ENCODE measurements at regions not wholly inside any gene's neighbourhood (a gene's known extent, or its start where the extent isn't known, plus 50 kb on each side); places are given as distances from the start of the nearest gene placed in this dataset.

- no peaks in the 10 kb centered on the region for H3K36me3 ChIP-seq (ENCODE audit: control insufficient read depth, insufficient read depth, low read length)
- H4K5ac ChIP-seq (ENCODE audit: low read depth, low read length) = no peak overlapping the region
- H3K27ac ChIP-seq (ENCODE audit: insufficient read depth, low read length) = no peak overlapping the region
- H4K8ac ChIP-seq (ENCODE audit: low read depth in 2 of 2, low read length in 2 of 2) = no peak overlapping the region
- no peak overlapping the region for H3K14ac ChIP-seq (replicated peaks; ENCODE audit: low read depth, low read length)
- no peaks in the 10 kb centered on the region for H3K9me3 ChIP-seq (ENCODE audit: control insufficient read depth, insufficient read depth, low read length)
- H3K9ac ChIP-seq (ENCODE audit: low read depth, low read length) = no peak overlapping the region
- CTCF ChIA-PET = no interaction called here
- no peaks in the 10 kb centered on the region for H3K27me3 ChIP-seq (ENCODE audit: control insufficient read depth, insufficient read depth, low read length)
- H3K79me1 ChIP-seq (ENCODE audit: low read depth in 1 of 2, low read length in 2 of 2) = no peaks in the 10 kb centered on the region
- dilution Hi-C loops (cut with HindIII; ENCODE audit: low sequenced_read_pairs, unreplicated experiment) (no loop called here), intact Hi-C loops (cut with micrococcal nuclease) (no loop called here), in situ Hi-C loops (cut with MboI; ENCODE audit: low sequenced_read_pairs) (no loop called here)
- no peak overlapping the region for H3K4ac ChIP-seq (ENCODE audit: low read depth, low read length)
- no TSS peak for BruUV-seq (replicated peaks)
- TF ChIP-seq ELK1 (IDR thresholded peaks at IDR 0.05; ENCODE audit: borderline replicate concordance, low read depth, low read length) (no peak), SMC3 (IDR thresholded peaks at IDR 0.05; ENCODE audit: low read depth, low read length) (no peak), MXI1 (IDR thresholded peaks at IDR 0.05; ENCODE audit: borderline replicate concordance, low read depth, low read length) (no peak), FOS (IDR thresholded peaks at IDR 0.05; ENCODE audit: low read depth, low read length) (no peak), CEBPB (IDR thresholded peaks at IDR 0.05; ENCODE audit: low read depth, low read length) (no peak), POLR2A (IDR thresholded peaks at IDR 0.05; ENCODE audit: low read depth, low read length) (no peak), BHLHE40 (IDR thresholded peaks at IDR 0.05; ENCODE audit: low read depth, low read length) (no peak), MAZ (IDR thresholded peaks at IDR 0.05; ENCODE audit: borderline replicate concordance, low read depth, low read length) (no peak), MAFK (IDR thresholded peaks at IDR 0.05; ENCODE audit: low read depth, low read length) (no peak), RFX5 (IDR thresholded peaks at IDR 0.05; ENCODE audit: low read depth, low read length) (no peak), CTCF (conservative IDR thresholded peaks at IDR 0.05; ENCODE audit: low read depth, low read length) (no peak), CHD1 (IDR thresholded peaks at IDR 0.05; ENCODE audit: low read depth, low read length) (no peak)
- H3K9me1 ChIP-seq (ENCODE audit: insufficient read depth, low read length) = no peaks in the 10 kb centered on the region
- H3K4me3 ChIP-seq (ENCODE audit: insufficient read depth, low read depth, low read length) = no peak overlapping the region
- 17% methylated on average over 1 of the region's 3 CpGs; no CpG with 5 or more reads in 1 of the 2 experiments for WGBS, 2 experiments (ENCODE audit: extremely low coverage in 2 of 2, insufficient read length in 1 of 2)
- H4K20me1 ChIP-seq (ENCODE audit: insufficient read depth, low read length) = no peaks in the 10 kb centered on the region
- no peak overlapping the region for H3K56ac ChIP-seq (ENCODE audit: extremely low read depth, insufficient read depth, low read length)
- H3K23ac ChIP-seq (ENCODE audit: low read depth, low read length) = no peak overlapping the region
- no peak overlapping the region for H2BK15ac ChIP-seq (ENCODE audit: low read depth, low read length)
- H2BK20ac ChIP-seq (ENCODE audit: low read depth, low read length) = no peak overlapping the region
- no peak overlapping the region for H3K4me2 ChIP-seq (ENCODE audit: low read depth, low read length)
- H2AFZ ChIP-seq (replicated peaks; ENCODE audit: low read length, poor library complexity) = no peak overlapping the region
- no peak overlapping the region for H3K18ac ChIP-seq (ENCODE audit: low read depth, low read length)
- no peak overlapping the region for H2BK120ac ChIP-seq (ENCODE audit: low read depth, low read length)
- POLR2A ChIA-PET (ENCODE audit: unreplicated experiment) = no interaction called here
- no peak overlapping the region for H4K91ac ChIP-seq (ENCODE audit: insufficient read depth, low read depth, low read length)
- DNase-seq (no peak), ATAC-seq (ENCODE audit: low read depth) (no peak)
- no peaks in the 10 kb centered on the region for H3K4me1 ChIP-seq (ENCODE audit: control insufficient read depth, insufficient read depth, low read length)
- no peak overlapping the region for H2BK5ac ChIP-seq (ENCODE audit: low read depth, low read length, poor library complexity, severe bottlenecking)
- no peak overlapping the region for H2AK5ac ChIP-seq (ENCODE audit: low read depth, low read length)
- no peak overlapping the region for H2AK9ac ChIP-seq (replicated peaks; ENCODE audit: low read depth, low read length, poor library complexity)
Observed at GRCh38 chrX:23493941-23494374, 159.3 kb downstream of the PTCHD1 start.
